ENCODE measurements at regions not wholly inside any gene's neighbourhood (a gene's known extent, or its start where the extent isn't known, plus 50 kb on each side); places are given as distances from the start of the nearest gene placed in this dataset.

DNA sequence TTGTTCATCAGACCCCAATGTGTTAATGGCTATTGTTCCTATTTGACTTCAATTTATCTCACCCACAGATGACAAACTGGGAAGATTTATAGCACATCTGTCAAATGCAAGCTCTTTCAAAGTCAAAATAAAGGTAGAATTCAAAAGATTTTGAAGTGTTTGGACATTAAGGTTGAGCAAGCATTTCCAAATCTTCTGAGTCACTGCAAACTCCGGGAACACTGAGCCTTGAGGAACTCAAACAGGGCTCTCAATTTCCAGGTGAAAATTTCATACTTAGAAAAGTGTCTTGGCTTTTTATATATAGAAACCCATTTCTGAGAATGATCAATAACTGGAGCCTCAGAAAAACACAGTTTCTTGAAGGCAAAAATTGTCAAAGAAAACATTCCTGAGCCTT is 199.5 kb upstream of the IGFBP7 start:
- TF ChIP-seq POLR2AphosphoS5 (IDR thresholded peaks at IDR 0.05; ENCODE audit: insufficient read depth in 1 of 2, low read depth in 1 of 2), result no peak
- TF ChIP-seq, protein P1, sequence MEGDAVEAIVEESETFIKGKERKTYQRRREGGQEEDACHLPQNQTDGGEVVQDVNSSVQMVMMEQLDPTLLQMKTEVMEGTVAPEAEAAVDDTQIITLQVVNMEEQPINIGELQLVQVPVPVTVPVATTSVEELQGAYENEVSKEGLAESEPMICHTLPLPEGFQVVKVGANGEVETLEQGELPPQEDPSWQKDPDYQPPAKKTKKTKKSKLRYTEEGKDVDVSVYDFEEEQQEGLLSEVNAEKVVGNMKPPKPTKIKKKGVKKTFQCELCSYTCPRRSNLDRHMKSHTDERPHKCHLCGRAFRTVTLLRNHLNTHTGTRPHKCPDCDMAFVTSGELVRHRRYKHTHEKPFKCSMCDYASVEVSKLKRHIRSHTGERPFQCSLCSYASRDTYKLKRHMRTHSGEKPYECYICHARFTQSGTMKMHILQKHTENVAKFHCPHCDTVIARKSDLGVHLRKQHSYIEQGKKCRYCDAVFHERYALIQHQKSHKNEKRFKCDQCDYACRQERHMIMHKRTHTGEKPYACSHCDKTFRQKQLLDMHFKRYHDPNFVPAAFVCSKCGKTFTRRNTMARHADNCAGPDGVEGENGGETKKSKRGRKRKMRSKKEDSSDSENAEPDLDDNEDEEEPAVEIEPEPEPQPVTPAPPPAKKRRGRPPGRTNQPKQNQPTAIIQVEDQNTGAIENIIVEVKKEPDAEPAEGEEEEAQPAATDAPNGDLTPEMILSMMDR (IDR thresholded peaks at IDR 0.05), result no peak
- no peak for TF ChIP-seq POLR2A (IDR thresholded peaks at IDR 0.05)
